OCI-LY1 (cell line): ENCODE measurements at regions not wholly inside any gene's neighbourhood (a gene's known extent, or its start where the extent isn't known, plus 50 kb on each side); places are given as distances from the start of the nearest gene placed in this dataset.

Source experiments
- H2AFZ ChIP-seq: fragments of 200-600 bp; sonication (generic), shearing (Covaris generic); 2 replicates; pipeline ENCODE4 v1.6.0; 2014; ENCODE audit warnings: antibody characterized with exemption, mild to moderate bottlenecking, low read length
- H3F3A ChIP-seq: fragments of 200-600 bp; sonication (generic), shearing (Covaris generic); 2 replicates; pipeline ENCODE4 v1.6.0; 2014; ENCODE audit warnings: mild to moderate bottlenecking, antibody characterized with exemption, low read length, moderate library complexity; ENCODE audit not compliant: insufficient read depth
- H3K27ac ChIP-seq: fragments of 200-600 bp; sonication (generic); 2 replicates; pipeline ENCODE4 v1.5.1; 2014; ENCODE audit warnings: low read length, mixed run types, mild to moderate bottlenecking, low read depth; ENCODE audit not compliant: poor library complexity, severe bottlenecking
- H3K27me3 ChIP-seq: fragments of 200-600 bp; sonication (generic); 2 replicates; pipeline ENCODE4 v1.6.0; 2014; ENCODE audit warnings: antibody characterized with exemption, mild to moderate bottlenecking, low read length, moderate library complexity; ENCODE audit not compliant: insufficient read depth
- H3K36me3 ChIP-seq: fragments of 200-600 bp; sonication (generic); 2 replicates; pipeline ENCODE4 v1.6.1; 2014; ENCODE audit warnings: mild to moderate bottlenecking, antibody characterized with exemption, low read length, moderate library complexity, mixed read lengths; ENCODE audit not compliant: insufficient read depth
- H3K4me1 ChIP-seq: fragments of 200-600 bp; sonication (generic); 2 replicates; pipeline ENCODE4 v1.5.1; 2014; ENCODE audit warnings: mild to moderate bottlenecking, low read length, moderate library complexity; ENCODE audit not compliant: insufficient read depth, severe bottlenecking
- H3K4me2 ChIP-seq: fragments of 200-600 bp; sonication (generic), shearing (Covaris generic); 2 replicates; pipeline ENCODE4 v1.6.1; 2014; ENCODE audit warnings: low read length
- H3K4me3 ChIP-seq: fragments of 200-600 bp; sonication (generic); 2 replicates; pipeline ENCODE4 v1.5.1; 2014; ENCODE audit warnings: low read length, low read depth, mild to moderate bottlenecking, mixed read lengths; ENCODE audit not compliant: poor library complexity, severe bottlenecking
- H3K79me2 ChIP-seq: fragments of 200-600 bp; shearing (Covaris generic); 2 replicates; pipeline ENCODE4 v1.6.1; 2016; ENCODE audit warnings: mixed run types, low read length, mixed read lengths; ENCODE audit not compliant: insufficient read depth
- H3K9ac ChIP-seq: fragments of 200-600 bp; sonication (generic), shearing (Covaris generic); 2 replicates; pipeline ENCODE4 v1.6.1; 2014; ENCODE audit warnings: mild to moderate bottlenecking, low read length, mixed read lengths
- H3K9me2 ChIP-seq: fragments of 200-600 bp; sonication (generic), shearing (Covaris generic); 2 replicates; pipeline ENCODE4 v1.6.1; 2014; ENCODE audit warnings: low read depth, mild to moderate bottlenecking, low read length, mixed read lengths
- H3K9me3 ChIP-seq: fragments of 200-600 bp; shearing (Covaris generic); 2 replicates; pipeline ENCODE4 v1.6.1; 2014; ENCODE audit warnings: low read length, mixed read lengths
- H4K20me1 ChIP-seq: fragments of 200-600 bp; sonication (generic), shearing (Covaris generic); 2 replicates; pipeline ENCODE4 v1.6.0; 2016; ENCODE audit warnings: mild to moderate bottlenecking, low read length; ENCODE audit not compliant: insufficient read depth
- CTCF ChIP-seq: fragments of 200-600 bp; sonication (generic), shearing (Covaris generic); IDR thresholded peaks from 2 replicates; pipeline ENCODE4 v1.5.1; 2017; ENCODE audit warnings: mild to moderate bottlenecking, antibody characterized with exemption, low read length, moderate library complexity, mixed read lengths
- EZH2 ChIP-seq: fragments of 200-600 bp; sonication (generic), shearing (Covaris generic); IDR thresholded peaks from 2 replicates; pipeline ENCODE4 v1.8.0; 2017; ENCODE audit warnings: borderline replicate concordance, mixed run types, mild to moderate bottlenecking, antibody characterized with exemption, low read length, moderate library complexity, mixed read lengths

GRCh38 chr10:4527281-4527970, 298.6 kb upstream of the AKR1E2 start:
- Histone ChIP-seq H3K4me3 (no peak overlapping the region), H2AFZ (no peak overlapping the region), H3K36me3 (no peaks in the 10 kb centered on the region), H3K79me2 (no peaks in the 10 kb centered on the region), H3K27ac (no peak overlapping the region), H4K20me1 (no peaks in the 10 kb centered on the region), H3F3A (no peaks in the 10 kb centered on the region), H3K27me3 (no peaks in the 10 kb centered on the region), H3K9me3 (no peaks in the 10 kb centered on the region), H3K4me2 (no peak overlapping the region), H3K9me2 (no peaks in the 10 kb centered on the region), H3K9ac (no peak overlapping the region), H3K4me1 (no peaks in the 10 kb centered on the region)
- no peak for TF ChIP-seq CTCF

DNA sequence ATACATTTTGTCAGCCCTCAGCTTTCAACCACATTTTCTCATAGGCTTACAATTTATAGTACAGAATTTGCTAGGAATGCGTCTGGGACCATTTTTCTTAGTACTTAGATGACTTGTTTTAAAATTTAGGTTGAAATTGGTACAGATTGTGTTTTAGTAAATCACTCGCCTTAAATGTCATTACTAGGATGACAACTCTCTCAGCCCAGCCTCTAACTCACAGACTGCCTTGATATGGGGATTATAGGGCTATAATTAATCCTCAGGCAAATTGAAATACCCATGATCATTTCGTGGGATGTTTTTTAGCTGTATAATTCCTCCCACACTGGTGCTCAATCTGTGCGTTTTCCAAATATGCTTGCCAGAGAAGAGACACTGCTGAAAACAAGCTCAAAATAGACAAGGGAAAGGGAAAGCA, 299.7 kb upstream of the AKR1E2 start:
- Histone ChIP-seq H3K79me2 (no peaks in the 10 kb centered on the region), H3K4me3 (no peak overlapping the region), H3K9me2 (no peaks in the 10 kb centered on the region), H3K27me3 (no peaks in the 10 kb centered on the region), H2AFZ (no peak overlapping the region), H3K9me3 (no peaks in the 10 kb centered on the region), H3F3A (no peaks in the 10 kb centered on the region), H3K4me2 (no peak overlapping the region), H3K36me3 (no peaks in the 10 kb centered on the region), H4K20me1 (no peaks in the 10 kb centered on the region), H3K9ac (no peak overlapping the region), H3K27ac (no peak overlapping the region), H3K4me1 (no peaks in the 10 kb centered on the region)
- TF ChIP-seq EZH2, result no peak
- no peak for TF ChIP-seq CTCF

DNA sequence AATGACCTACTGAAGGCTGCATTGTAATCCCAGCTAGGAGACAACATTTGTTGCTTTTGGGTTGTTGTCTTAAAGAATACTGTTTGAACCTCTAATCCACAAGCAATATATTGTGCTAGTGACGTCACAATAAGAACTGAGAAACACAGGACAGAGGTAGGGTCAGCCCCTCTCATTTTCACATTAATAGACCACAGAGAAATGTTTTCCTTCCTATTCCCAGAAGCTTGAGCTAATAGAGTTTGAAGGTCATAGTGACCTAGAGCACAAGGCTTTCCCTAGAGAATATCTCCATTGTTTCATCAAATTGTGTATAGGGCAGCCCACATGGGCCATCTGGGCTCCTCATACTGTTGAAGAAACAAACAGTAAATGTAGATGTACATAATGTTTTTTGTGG, 300.9 kb upstream of the AKR1E2 start:
- H3K9ac ChIP-seq, result no peak overlapping the region
- no peaks in the 10 kb centered on the region for H3K9me3 ChIP-seq

More for the DNA sequence above, 300.9 kb upstream of the AKR1E2 start:
- Histone ChIP-seq H3F3A (no peaks in the 10 kb centered on the region), H3K4me1 (no peaks in the 10 kb centered on the region), H4K20me1 (no peaks in the 10 kb centered on the region), H3K4me2 (no peak overlapping the region), H3K9me2 (no peaks in the 10 kb centered on the region), H2AFZ (no peak overlapping the region), H3K79me2 (no peaks in the 10 kb centered on the region), H3K4me3 (no peak overlapping the region), H3K27me3 (no peaks in the 10 kb centered on the region), H3K36me3 (no peaks in the 10 kb centered on the region), H3K27ac (no peak overlapping the region)
- no peak for TF ChIP-seq EZH2
- no peak for TF ChIP-seq CTCF
